NCI-H748 treated with DMSO at 0.1 percent for 48 hours (cell line): ENCODE measurements at regions not wholly inside any gene's neighbourhood (a gene's known extent, or its start where the extent isn't known, plus 50 kb on each side); places are given as distances from the start of the nearest gene placed in this dataset.

Source experiments
- DNase-seq: peaks from one replicate; lab custom pipeline; 2025; lab: John Stamatoyannopoulos, UW

DNA sequence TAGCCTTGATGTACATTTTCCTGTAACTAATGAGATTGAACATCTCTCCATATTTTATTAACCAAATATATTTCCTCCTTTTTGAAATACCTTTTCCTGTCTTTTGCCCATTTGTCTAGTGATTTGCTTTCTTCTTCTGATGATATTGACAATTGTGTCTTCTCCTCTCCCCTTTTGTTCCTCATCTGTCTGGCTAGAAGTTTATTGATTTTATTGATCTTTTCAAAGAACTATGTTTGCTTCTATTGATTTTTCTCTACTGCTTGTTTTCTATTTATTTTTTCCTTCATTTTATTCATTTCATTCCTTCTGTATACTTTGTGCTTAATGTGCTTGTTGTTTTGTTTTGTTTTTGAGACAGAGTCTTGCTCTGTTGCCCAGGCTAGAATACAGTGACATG lies 181.4 kb upstream of the SMIM23 start:
- no peak for DNase-seq

DNA sequence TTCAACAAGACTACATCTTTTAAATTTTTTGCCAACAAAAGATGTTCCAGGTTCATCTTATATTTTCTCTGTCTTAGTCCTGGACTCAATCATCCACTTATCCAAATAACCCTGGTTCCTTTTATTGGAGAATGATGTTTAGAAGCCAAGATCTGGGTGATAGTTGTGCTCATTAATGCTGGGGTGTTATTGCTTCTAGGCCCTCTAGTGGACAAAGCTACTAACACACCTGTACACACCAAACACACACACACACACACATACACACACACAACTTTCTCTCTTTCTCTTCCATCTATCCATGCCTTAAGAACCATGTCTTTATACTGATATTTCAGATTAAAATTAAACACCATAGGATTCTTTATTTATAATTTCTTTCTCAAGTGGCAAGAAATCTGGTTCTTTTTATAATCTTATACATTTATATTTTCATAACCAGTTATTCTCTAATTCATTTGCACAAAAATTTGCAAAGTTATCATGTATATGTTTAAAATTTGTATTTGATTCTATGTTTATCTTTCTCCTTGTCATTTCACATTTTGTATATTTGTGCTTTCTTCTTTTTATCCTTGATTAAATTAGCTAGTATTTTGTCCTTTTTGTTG lies 179.1 kb upstream of the SMIM23 start:
- no peak for DNase-seq

DNA sequence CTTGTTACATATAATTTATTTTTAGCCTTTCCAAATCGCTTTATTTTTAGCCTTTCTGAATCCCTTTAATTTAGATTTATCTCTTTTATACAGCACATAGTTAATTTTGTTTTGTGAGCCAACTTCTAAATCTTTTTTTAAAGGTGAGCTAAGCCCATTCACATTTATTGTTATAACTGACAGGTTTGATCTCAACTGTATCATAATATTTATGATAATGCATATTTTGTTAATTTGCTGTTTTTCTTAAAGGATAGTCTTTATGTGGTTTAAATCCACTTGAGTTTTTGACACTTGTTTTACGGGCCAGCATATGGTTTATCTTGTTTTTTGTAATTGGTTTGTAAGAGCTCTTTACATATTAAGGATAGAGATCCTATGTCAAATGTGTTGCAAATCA lies 177.8 kb upstream of the SMIM23 start:
- DNase-seq, result no peak

DNA sequence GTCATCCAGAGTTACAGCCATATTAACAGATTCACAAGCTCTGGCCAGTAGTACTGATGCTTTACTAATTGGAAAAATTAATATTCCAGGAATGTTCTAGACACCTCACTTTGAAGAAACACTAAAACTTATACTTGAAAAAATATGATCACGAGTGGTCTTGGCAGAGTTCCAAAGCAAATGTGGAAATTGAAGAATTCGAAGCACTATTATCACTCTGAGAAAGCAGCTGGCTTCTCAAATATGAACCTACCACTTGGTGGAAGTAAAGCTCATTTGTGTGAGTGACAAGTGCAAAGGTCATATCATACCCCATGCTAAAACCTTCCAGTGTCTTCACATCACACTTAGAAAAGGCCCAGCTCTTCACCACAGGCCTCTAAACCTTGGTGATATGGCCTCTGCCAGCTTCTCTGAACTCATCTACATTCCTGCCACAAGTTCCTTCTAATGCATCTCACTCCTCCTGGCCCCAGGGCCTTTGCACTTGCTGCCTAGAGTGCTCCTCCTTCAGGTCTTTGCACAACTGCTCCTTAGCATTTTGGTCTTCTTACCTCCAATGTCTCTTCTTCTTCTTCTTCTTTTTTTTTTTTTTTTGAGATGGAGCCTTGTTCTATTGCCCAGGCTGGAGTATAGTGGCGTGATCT lies 175.7 kb upstream of the SMIM23 start:
- DNase-seq, result no peak

DNA sequence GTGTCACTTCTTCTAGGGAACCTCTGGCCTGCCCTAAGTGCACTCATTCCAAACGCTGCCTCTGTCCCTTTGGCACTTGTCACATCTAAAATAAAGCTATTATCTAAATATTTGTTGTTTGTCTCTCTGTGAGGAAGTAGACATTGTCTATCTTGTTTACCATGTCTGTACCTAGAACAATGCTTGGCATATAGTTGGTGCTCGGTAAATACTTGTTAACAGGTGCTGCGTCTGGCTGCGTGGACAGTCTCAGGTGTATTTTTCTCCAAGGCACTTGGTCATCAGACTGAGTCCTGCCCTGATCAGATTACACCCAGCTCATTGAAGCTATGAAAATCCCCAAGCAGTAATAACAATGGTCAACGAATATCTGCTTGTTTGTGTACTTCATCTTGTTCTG lies 174.9 kb upstream of the SMIM23 start:
- DNase-seq, result peak; percentile 81

DNA sequence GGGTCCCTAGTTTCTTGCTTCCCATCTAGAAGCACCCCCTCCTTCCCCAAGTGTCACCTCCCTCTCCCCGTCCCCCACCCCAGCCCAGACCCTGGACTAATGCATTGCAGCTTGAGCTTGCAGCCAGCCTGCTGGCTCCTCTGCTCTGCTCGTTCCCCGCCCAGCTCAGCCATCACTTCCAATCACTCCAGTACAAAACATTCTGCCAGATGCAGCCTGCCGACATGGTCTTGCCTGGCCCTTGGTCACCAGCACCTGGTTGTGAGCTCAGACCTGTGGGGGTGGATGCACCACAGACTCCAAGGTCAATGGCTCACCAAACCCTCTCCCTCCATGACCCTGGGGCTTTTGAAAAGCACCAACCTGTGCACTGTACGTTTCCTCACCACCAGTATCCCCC lies 172.9 kb upstream of the SMIM23 start:
- no peak for DNase-seq

DNA sequence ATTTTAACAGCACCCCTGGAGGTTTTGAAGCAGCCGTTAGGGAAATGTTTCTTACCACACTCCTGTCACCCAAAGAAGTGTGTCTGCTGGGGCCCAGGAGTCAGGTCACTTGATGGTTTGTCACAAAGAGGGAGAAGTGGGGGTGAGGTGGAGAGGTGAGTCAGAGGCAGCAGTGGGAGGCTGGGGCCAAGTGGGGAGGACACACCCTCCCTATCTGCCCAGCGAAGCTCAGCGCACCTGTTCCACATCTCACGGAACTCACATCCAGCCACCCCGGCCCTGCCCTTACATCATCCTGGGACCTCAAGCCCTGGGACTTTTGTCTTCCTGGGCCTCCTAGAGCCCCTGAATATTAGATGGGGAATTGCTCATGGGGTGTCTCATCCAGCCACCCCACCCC lies 171.1 kb upstream of the SMIM23 start:
- DNase-seq, result no peak

DNA sequence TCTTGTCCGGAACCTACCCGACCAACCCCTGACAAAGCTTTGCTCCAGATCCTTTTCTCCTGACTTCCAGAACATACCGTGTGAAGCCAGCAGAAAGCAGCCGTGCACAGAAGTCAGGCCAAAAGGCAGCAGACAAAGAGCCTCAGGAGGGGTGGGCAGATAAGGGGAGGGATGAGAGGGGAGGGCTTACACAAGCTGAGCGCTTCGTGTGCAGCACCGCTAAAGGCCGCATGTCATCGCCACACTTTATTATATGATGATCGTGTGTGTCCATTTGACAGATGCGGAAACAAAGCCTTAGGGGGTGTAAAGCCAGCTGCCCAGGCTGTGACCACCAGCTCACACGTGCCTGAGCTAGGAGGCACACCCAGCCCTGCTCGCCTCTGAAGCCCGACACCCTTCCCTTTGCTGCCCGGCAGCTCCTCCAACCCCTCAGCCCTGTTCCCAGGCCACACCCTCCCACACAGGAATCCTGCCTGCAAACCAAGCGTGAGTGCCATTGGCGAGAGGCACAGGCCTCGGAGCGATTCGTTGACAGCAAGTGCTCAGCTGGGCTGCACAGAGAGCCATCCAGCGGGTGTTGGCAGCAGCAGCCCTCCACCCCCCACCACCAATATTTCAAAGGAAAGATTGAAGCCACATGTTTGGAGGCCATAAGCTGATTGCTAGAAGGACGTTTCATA lies 170.5 kb upstream of the SMIM23 start:
- DNase-seq, result no peak

DNA sequence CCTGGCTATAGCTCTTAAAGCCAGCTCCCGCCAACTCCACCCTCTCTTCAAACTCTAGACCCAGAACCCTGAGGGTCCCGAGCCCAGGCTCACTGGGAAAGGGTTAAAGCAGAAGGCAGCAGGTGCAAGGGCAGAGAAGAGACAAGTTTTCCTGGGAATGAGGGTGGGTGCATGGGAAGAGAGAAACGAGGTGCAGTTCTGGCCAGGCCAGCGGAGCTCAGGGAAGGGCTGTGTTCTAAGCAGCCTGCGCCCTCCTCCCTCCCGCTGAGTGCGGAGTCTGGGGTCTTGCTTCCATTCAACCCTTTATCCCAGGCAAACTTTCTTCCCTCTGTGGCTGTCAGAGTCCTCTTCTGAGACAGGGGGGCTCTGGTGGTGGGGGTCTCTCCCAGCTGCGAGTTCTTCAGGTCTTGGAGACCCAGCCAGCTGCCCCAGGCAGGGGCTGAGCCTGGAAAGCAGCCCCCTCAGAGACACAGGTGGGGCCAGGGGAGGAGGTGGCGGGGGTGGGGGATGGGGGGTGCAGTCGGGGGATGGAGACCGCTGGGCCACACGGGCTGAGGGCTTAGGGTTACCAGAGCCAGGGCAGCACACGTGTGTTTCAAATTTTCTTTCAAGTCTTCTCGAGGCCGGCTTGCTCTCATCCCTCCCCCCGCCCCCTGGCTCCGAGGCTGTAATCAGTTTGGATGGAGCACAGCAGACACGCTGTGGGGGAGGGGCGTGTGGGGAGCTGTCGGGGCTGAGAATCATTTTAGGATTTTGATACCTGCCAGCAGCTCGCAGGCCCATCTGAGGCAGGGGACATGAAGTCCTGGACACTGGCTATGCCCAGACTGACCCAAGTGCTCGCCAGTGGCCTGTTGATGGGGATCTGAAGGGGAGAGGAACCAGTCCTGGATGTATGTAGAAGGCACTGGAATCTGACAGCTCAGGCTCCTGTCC lies 169.6 kb upstream of the SMIM23 start:
- DNase-seq, result no peak

DNA sequence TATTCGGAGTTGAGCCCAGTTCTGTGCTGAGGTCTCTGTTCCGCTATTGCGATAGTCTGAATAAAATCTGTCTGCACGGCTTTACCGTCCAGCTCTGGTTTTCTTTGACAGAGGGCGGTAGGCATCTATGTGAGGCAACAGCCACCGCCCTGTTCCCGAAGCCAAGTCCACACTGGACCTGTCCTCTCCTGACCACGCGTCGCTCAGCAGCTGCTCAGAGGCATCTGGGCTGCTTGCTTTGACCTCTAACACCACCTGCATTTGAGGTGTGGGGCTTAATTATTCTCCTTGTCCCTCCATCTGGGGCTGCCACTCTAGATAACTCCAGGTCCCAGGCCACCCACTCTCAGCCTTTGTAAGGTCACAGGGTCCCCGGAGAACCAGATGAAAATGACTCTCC lies 168.4 kb upstream of the SMIM23 start:
- no peak for DNase-seq

DNA sequence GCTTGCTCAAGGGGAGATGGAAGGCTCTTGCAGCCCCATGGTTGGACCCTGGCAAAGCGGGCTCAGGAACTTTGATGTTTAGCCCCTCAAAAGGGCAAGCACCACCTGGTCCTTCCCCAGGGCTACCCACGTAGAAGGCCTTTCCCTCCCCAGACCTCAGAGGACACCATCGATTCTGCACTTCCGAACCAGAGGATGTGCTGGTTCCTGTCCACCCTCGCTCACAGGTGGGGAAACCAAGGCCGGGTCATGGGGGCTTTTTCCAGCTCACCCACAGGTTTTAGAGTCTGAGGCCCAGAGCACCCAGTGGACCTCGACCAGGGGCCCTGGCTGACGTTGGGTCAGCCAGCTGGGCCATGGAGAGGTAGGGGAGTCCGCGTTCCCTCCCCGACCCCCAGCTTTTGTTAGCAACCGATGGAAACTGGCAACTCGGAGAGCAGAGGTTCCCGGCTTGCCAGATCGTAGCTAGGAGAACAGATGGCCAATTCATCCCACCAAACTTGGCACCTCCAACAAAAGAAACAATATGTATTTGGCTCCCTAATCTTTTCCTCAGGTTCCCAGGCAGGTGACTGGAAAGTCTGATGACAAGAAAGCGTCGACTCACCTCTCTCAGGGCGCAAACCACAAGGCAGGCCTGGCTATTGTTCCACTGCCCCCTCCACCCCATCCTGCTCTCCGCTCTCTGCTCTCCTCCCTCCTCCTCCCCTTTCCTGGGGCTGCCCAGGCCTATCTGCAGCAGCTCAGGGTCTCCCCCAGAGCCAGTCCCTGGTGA lies 167.6 kb upstream of the SMIM23 start:
- DNase-seq, result no peak

DNA sequence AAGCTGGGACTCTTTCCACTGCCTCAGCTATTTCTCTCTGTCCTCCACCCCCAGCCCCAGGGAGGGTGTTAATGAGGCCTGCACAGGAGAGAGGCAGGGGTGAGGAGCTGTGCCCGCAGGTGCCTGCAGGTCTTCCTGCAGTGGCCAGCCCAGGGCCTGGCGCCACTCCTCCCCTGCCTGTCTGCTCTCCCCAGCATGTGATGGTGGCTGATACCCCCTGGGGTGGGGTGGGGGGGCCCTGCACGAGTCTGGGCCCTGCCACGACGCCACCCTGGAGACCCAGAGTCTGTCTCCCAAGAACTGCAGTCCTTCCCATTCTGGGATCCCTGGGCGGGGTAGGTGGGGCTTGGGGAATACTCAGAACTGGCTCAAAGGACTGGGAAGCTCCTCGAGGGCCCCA lies 166.4 kb upstream of the SMIM23 start:
- no peak for DNase-seq

DNA sequence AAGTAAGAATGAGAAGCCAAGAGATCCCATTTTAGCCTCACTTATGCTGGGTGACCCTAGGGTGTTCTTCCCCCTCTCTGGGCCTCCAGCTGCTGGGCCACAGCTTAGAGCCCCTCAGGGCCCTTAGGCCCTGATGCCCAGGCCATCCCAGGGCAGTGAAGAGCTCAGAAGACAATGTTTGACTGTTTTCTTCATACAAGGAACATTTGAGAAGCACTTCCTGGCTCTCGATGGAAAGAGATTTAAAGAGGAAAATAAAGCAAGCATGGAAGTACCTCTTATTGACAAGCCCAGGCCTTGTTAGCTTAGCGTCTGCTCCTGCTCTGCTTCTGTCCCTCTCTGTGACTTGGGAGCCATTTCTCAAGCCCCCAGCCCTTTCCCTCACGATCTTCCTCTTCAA lies 165.9 kb upstream of the SMIM23 start:
- DNase-seq, result no peak

DNA sequence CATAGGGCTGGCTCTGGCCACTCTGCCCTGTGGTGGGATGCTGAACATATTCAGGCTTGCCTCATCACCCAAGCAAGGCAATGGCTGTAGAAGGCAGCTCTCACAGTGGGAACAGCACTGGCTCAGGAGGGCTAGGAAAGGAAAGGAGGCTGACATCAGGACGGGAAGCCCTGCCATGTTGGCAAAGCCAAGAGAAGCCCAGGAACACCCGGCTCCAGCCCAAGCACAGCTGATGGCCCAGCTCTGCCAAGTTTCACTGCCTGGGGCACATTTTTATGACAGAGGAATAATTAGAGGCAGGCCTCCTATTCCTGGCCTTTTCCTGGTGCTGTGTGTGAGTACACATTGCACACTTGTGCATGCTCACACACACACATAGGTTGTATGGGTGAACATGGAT lies 163.6 kb upstream of the SMIM23 start:
- no peak for DNase-seq

DNA sequence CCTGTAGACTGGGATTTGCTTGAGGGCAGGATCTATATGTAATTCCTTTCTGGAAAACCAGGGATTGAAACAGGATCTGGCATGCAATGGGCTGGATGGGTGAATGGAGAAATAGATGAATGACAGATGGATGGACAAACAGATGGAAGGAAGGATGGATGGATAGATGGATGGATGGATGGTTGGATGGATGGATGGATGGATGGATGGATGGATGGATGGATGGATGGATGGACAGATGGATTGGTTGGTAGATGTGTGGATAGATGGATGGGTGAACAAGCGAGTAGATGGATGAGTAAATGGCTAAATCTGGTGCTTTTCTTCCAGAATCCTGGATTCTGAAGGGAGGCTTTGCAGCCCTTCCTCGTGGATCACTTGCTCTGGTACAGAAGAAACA lies 162.5 kb upstream of the SMIM23 start:
- no peak for DNase-seq

DNA sequence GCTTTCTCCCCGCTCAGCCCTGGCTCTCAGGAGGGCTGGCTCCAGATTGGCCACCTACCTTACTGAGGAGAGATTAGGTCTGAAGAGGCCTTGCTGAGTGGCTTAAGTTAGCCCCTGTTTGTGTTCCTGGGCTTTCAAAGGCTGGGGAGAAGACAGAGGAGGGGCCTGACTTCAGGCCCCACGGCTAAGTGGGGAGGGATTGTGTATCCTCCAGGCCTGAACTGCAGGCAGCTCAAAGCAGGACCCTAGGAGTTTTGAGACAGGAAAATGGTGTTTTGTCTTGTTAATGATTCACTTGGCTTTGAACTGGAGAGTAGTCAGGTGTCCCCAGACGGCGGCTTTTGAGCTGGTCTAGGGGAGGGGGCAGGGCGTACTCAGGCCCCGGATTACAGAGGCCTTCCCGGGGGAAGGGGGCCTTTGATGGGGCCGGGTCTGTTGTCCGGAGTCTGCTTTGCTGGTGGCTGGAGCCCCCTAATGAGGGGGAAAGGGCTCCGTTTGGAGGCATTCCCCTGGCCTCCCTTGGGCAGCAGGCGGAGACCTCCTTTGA lies 162.0 kb upstream of the SMIM23 start:
- no peak for DNase-seq

DNA sequence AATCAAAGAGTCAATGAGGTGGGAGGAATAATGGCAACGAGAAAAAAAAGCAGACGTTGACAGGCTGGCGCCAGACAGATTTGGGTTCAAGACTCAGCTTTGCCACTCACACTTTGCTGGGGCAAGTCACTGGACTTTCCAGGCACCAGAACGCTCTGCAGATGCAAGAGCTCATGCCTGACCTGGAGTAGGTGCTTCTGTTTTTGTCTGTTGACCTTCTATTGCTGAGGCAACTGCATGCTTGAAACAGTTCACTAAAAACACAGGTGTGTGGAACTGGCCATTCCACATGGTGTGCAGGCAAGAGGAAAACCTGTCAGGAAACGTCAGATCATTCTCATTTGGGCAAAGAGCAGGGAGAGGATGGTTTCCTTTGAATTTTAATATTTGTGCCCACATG lies 161.2 kb upstream of the SMIM23 start:
- no peak for DNase-seq

DNA sequence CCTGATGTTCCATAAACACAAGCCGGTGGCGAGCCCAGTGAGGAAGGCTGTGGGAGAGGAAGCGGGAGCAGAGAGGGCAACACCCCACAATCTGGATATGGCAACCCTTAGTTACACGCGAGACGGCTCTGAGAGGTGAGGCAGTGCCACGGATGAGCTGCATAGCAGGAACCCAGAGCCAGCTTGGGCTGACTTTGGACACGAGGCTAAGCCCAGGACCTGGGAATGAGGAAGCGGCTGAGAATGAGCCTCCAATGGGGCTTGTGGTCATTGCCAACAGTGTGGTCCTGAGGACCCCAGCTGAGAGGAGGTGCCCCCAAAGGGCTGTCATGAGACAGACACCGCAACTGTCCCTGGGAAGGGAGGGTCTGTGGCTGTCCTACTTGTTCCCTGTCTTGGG lies 160.0 kb upstream of the SMIM23 start:
- DNase-seq, result no peak

DNA sequence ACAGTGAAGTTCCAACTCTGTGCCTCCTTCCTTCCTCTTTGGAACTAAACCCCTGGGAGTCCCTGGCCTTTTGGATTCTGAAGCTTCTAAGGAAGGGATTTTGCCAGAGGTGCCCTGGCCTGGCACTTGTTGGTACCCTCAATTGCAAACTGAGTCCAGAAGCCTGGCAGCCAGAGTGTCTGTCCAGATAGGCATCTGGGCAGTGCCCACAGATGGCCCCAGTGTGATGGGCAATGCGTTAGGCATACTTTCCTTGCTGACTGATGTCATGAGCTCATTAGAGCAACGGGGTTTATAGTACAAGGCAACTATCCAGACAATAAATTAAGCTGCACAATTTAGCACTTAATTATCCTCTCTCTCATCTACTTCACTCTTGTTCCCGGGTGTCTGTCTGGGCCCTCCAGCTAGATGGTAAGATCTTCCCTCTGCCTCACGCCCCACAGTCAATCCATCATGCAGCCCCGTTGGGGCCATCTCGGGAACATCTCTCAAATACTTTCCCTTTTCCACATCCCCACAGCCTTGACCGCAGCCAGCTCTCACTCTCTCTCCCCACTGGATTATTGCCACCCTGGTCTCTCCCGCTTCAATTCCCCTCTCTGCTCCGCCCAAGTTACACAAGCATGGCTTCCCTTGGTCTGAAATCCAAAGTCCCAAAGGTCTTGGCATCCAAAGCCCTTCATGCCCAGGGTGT lies 157.5 kb upstream of the SMIM23 start:
- DNase-seq, result no peak

DNA sequence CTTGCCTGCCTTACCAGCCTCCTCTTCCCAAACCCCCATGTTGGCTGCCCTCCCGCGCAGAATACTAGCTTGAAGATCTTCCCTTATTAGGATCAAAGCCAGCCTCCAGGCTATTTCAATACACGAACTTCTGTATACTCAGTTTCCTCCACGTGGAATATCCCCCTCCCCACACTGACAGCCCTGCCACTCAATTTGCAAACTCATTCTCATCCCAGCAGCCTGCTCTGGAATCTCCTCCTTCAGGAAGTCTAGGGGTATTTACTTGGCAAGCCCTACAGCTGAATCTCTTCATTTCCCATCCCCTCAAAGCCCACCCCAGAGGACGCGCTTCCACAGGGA lies 157.0 kb upstream of the SMIM23 start:
- DNase-seq, result no peak

DNA sequence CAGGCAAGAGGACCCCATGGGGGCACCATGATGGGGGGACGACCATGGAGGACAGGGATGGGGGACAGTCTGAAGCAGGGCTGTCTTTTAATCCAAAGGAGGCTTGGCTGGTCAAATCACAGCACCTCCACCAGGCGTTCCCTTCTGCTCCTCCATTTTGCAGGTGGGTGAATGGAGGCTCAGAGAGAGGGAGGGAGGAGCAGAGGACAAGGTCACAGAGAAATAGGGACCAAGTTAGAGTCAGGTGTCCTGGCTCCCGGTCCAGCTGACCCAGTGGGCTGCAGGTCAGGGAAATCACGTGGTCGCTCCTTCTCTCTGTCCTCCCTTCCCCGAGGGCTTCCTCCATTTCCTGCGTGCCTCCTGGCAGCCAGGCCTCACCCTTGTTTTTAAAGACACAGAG lies 156.4 kb upstream of the SMIM23 start:
- no peak for DNase-seq
